Spleen (tissue), 11 donors: ENCODE measurements at regions not wholly inside any gene's neighbourhood (a gene's known extent, or its start where the extent isn't known, plus 50 kb on each side); places are given as distances from the start of the nearest gene placed in this dataset.

Source experiments
- DNase-seq: peaks from one replicate; pipeline ENCODE4 v3.0.0-alpha.2; 2020
- H3K27ac ChIP-seq, 8 donors: fragments of 200-600 bp; sonication (generic) in 7 of 8; 1 replicate in 4 of 8; 2 replicates in 4 of 8; pipeline versions ENCODE4 v1.5.0 to v1.8.0; 2016 to 2021; ENCODE audit warnings: inconsistent platforms in 4 of 8, mild to moderate bottlenecking in 4 of 8, moderate library complexity in 1 of 8
- H3K27me3 ChIP-seq, 7 donors: fragments of 200-600 bp; sonication (generic) in 6 of 7; replicated peaks in 1 of 7; 1 replicate in 4 of 7; 2 replicates in 3 of 7; pipeline versions ENCODE4 v1.5.0 to v1.8.0; 2016 to 2021; ENCODE audit warnings: inconsistent platforms in 3 of 7, mild to moderate bottlenecking in 1 of 7
- H3K36me3 ChIP-seq, 6 donors: fragments of 200-600 bp; sonication (generic) in 5 of 6; 1 replicate in 4 of 6; 2 replicates in 2 of 6; pipeline versions ENCODE4 v1.5.0 to v1.8.0; 2016 to 2021; ENCODE audit warnings: inconsistent platforms in 2 of 6
- H3K4me1 ChIP-seq, 6 donors: fragments of 200-600 bp; sonication (generic) in 5 of 6; 1 replicate in 3 of 6; 2 replicates in 3 of 6; pipeline versions ENCODE4 v1.5.0 to v1.8.0; 2016 to 2021; ENCODE audit warnings: inconsistent platforms in 3 of 6
- H3K4me3 ChIP-seq, 8 donors: fragments of 200-600 bp; sonication (generic) in 7 of 8; 1 replicate in 4 of 8; 2 replicates in 4 of 8; pipeline versions ENCODE4 v1.5.0 to v1.8.0; 2016 to 2021; ENCODE audit warnings: inconsistent platforms in 4 of 8, mild to moderate bottlenecking in 4 of 8, moderate library complexity in 2 of 8
- H3K9me3 ChIP-seq, 8 donors: fragments of 200-600 bp; sonication (generic) in 7 of 8; 1 replicate in 4 of 8; 2 replicates in 4 of 8; pipeline versions ENCODE4 v1.5.0 to v1.8.0; 2016 to 2021; ENCODE audit warnings: inconsistent platforms in 4 of 8
- CTCF ChIP-seq, 11 experiments: fragments of 200-600 bp in 7 of 11; fragments of 450-650 bp in 4 of 11; sonication (generic) in 4 of 11; IDR thresholded peaks in 8 of 11; conservative IDR thresholded peaks in 3 of 11; 1 replicate in 7 of 11; 2 replicates in 4 of 11; pipeline versions ENCODE4 v1.4.0 to v1.8.0; 2016 to 2021; ENCODE audit warnings: antibody characterized with exemption in 11 of 11, inconsistent platforms in 4 of 11, mild to moderate bottlenecking in 1 of 11
- POLR2A ChIP-seq, 3 donors: fragments of 450-650 bp; IDR thresholded peaks; one replicate each; pipeline ENCODE4 v1.5.1; 2017; ENCODE audit warnings: antibody characterized with exemption in 3 of 3, mild to moderate bottlenecking in 1 of 3
- POLR2AphosphoS5 ChIP-seq, 3 donors: sonication (generic); formaldehyde crosslinking; IDR thresholded peaks; one replicate each; pipeline ENCODE4 v1.5.1; 2017; ENCODE audit warnings: antibody characterized with exemption in 3 of 3
- WGBS, 5 donors: extraction: QIAGEN DNeasy Blood & Tissue Kit in 3 of 5; methylation state at CpG; one replicate each; pipeline versions ENCODE4 v1.1.5 to v1.1.7; 2013 to 2018; 5-methylcytosine and 5-hydroxymethylcytosine counted together
- intact Hi-C: fragments of 100-400 bp; cut with DNase I; formaldehyde crosslinking; loops from one replicate; pipeline ENCODE4 v1.15.0; 2023; ENCODE audit warnings: low total_unique reads
- donor health status: healthy with polysubstance abuse.
- donor health status: DM: no; HTN: no; CAD: no; lungs with moderate emphysema.
- donor health status: DM: no; HTN: no; CAD: no.
- donor health status: Bipolar disorder and iron deficiency.
- donor health status: healthy.
- donor health status: DM: no; HTN: no; CAD: no.
- donor health status: DM: yes; HTN: yes; CAD: no.

- peaks cover 0 to 13% (median 3%) of the 10 kb centered on the region in 6 donors for H3K4me1 ChIP-seq
- H3K9me3 ChIP-seq, result no peaks in the 10 kb centered on the region
- no peak for DNase-seq
- no peak overlapping the region for H3K27ac ChIP-seq
- no peaks in the 10 kb centered on the region for H3K36me3 ChIP-seq
- 64 to 88% (median 88%) methylated on average over 4 of the region's 4 CpGs for WGBS, 5 donors
- H3K4me3 ChIP-seq, result no peak overlapping the region
- intact Hi-C loops, result no loop called here
- peaks cover 0 to 4% (median 0%) of the 10 kb centered on the region in 7 donors for H3K27me3 ChIP-seq
- TF ChIP-seq CTCF (IDR thresholded peaks at IDR 0.05 in 8 of 11, conservative IDR thresholded peaks at IDR 0.05 in 3 of 11), result no peak
- no peak for TF ChIP-seq POLR2A (IDR thresholded peaks at IDR 0.05)
- no peak for TF ChIP-seq POLR2AphosphoS5 (IDR thresholded peaks at IDR 0.05)
Observed at GRCh38 chr13:23987331-23987894, 90.1 kb upstream of the C1QTNF9B start.

DNA sequence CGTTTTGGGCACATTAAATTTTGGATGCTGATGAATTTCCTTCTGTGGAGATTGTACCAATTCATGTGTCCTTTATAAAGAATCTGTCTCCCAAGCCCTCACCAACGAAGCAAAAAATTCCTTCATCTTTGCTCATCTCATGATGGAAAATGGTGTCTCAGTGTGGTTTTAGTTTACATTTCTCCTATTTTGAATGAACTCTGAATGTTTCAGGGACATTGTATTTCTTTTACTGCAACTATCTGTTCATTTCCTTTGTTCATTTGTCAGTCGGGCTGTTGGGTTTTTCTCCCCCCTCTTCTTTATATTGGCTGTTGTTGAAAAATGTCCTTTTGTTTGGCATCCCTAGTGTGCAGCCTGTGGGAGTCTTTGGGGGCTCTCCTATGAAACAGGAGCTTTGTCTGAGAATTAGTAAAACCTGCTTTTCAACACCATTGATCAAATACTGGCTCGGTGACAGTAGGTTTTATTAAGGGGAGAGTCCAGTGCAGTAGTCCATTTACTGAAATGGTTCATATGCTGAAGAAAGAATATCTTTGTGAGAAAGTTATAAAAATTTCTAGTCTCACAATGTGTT, 91.3 kb upstream of the C1QTNF9B start:
- WGBS, 5 donors, result 72 to 82% (median 78%) methylated on average over 4 of the region's 4 CpGs
- Histone ChIP-seq H3K27ac (no peak overlapping the region), H3K9me3 (no peaks in the 10 kb centered on the region), H3K4me1 (peaks cover 0 to 15% (median 8%) of the 10 kb centered on the region in 6 donors), H3K27me3 (no peaks in the 10 kb centered on the region), H3K36me3 (no peaks in the 10 kb centered on the region), H3K4me3 (no peak overlapping the region)
- intact Hi-C loops, result no loop called here
- TF ChIP-seq POLR2AphosphoS5 (IDR thresholded peaks at IDR 0.05) (no peak), POLR2A (IDR thresholded peaks at IDR 0.05) (no peak)
- DNase-seq, result no peak

DNA sequence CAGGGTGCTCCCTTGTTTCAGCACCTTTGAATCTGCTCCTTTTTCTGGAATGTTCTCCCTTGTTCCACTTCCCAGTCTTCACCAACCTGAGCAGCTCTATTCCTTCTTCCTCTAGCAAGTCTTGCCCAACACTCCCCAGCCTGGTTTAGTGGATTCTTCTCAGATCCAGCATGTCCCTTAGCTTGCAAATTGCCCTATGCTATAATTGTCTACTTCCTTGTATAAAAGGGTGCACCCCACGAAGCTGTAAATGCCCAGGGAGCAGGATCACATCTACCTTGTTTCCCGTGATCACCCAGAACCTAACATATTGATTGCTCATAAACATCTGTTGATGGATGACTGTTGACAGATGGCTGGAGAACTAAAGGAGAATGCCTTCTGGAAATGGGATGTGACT, 93.2 kb upstream of the C1QTNF9B start:
- DNase-seq, result no peak
- WGBS, 5 donors, result 30 to 83% (median 57%) methylated on average over 1 to 2 of the region's 2 CpGs
- H3K4me1 ChIP-seq, result peaks cover 0 to 20% (median 6%) of the 10 kb centered on the region in 6 donors
- intact Hi-C loops, result no loop called here
- H3K9me3 ChIP-seq, result no peaks in the 10 kb centered on the region
- TF ChIP-seq POLR2A (IDR thresholded peaks at IDR 0.05), result no peak
- TF ChIP-seq POLR2AphosphoS5 (IDR thresholded peaks at IDR 0.05), result no peak
- TF ChIP-seq CTCF (IDR thresholded peaks at IDR 0.05 in 8 of 11, conservative IDR thresholded peaks at IDR 0.05 in 3 of 11), result no peak
- H3K4me3 ChIP-seq, result no peak overlapping the region
- H3K36me3 ChIP-seq, result no peaks in the 10 kb centered on the region
- no peak overlapping the region for H3K27ac ChIP-seq
- H3K27me3 ChIP-seq, result no peaks in the 10 kb centered on the region

GRCh38 chr13:23991119-23991518, 93.8 kb upstream of the C1QTNF9B start:
- intact Hi-C loops, result no loop called here
- DNase-seq, result no peak
- Histone ChIP-seq H3K4me3 (no peak overlapping the region), H3K9me3 (no peaks in the 10 kb centered on the region), H3K4me1 (peaks cover 0 to 19% (median 6%) of the 10 kb centered on the region in 6 donors), H3K27ac (no peak overlapping the region), H3K36me3 (no peaks in the 10 kb centered on the region), H3K27me3 (no peaks in the 10 kb centered on the region)
- TF ChIP-seq POLR2AphosphoS5 (IDR thresholded peaks at IDR 0.05) (no peak), POLR2A (IDR thresholded peaks at IDR 0.05) (no peak), CTCF (IDR thresholded peaks at IDR 0.05 in 8 of 11, conservative IDR thresholded peaks at IDR 0.05 in 3 of 11) (no peak)
- WGBS, 5 donors, result 87 to 92% (median 91%) methylated on average over 3 of the region's 3 CpGs
